Stimulated activated CD4-positive, alpha-beta T cell treated with anti-CD3 and anti-CD28 coated beads, Interleukin-1b, Interleukin-23, amount 100 ng/mL, for 4 hours (primary cell): ENCODE measurements at regions not wholly inside any gene's neighbourhood (a gene's known extent, or its start where the extent isn't known, plus 50 kb on each side); places are given as distances from the start of the nearest gene placed in this dataset.
"Not testable (repeated sequence)": the region's sequence is repeated elsewhere in the genome, so short reads cannot be mapped to it uniquely, and the experiment has no call there.

Experiments
- DNase-seq, 2 donors: peaks; one replicate each; pipeline ENCODE4 v3.0.0-alpha.2; 2020; ENCODE audit warnings: low read depth in 2 of 2

DNA sequence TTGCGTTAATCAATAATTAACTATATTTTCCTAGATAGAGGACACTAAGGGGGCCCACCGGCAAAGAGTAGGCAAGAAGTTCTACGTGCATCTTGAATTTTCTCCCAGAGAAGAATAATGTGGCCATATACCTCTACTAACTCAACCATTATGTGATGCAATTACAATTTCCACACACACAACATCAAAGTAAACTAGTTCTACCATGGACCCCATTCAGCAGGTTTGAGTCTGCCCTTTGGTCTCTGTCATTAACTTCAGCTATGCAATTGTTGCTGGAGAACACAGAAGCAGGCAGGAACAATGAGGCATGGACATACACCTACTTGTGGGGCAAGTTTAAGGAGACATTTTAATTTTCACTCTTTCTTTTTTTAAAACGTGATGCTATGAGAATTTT, 705.9 kb downstream of the PDCD6IP start:
- DNase-seq: no peak

GRCh38 chr3:34504775-34505174, 706.3 kb downstream of the PDCD6IP start:
- DNase-seq: no peak

GRCh38 chr3:34508732-34509131, 710.3 kb downstream of the PDCD6IP start:
- DNase-seq: no peak

DNA sequence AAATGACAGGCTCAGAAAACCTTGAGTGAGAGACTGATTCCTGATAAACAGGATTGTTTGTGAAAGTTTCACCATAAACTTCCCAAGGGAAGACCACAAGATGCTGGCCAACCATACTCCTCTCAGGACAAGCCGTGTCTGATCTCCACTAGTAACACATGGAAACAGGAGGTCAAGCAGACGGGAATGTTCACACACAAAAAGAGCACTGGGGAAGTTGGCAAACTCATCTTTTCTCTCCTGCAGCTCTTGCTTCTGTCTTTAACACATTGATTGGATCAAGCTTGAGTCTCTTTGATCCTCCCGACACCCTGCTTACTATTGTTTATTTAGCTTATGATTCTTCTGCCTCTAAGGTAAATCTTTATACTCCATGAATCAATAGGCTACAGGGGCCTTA, 713.5 kb downstream of the PDCD6IP start:
- DNase-seq: no peak

DNA sequence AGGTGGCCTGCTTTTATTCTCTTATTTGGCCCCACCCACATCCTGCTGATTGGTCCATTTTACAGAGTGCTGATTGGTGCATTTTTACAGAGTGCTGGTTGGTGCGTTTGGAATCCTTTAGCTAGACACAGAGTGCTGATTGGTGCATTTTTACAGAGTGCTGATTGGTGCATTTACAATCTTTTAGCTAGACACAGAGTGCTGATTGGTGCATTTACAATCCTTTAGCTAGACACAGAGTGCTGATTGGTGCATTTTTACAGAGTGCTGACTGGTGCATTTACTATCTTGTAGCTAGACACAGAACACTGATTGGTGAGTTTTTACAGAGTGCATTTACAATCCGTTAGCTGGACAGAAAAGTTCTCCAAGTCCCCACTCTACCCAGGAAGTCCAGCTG, 720.6 kb downstream of the PDCD6IP start:
- not testable (repeated sequence) for DNase-seq

GRCh38 chr3:34531156-34531555, 732.7 kb downstream of the PDCD6IP start:
- DNase-seq: no peak

DNA sequence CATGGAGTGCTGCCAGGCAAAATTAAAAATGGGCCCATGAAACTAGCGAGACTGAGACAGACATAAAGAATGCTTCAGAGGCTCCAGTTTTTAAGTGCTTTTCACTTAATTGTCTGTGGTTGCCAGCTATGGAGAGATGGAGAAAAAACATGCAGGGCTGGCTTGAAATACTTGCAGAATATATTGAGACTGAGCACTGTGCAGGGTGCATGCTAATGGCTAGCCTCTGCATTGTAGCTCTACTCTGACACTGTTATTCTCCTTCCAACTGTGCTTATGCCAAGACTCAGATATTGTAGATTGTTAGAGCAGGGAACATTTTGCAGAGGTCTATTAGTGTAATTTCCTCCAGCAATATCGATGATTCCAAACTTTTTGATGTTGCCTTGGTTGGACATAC, 735.0 kb downstream of the PDCD6IP start:
- no peak for DNase-seq

- no peak for DNase-seq
Observed at GRCh38 chr3:34534013-34534412, 735.6 kb downstream of the PDCD6IP start.

GRCh38 chr3:34544136-34544535, 745.7 kb downstream of the PDCD6IP start:
- no peak for DNase-seq

DNA sequence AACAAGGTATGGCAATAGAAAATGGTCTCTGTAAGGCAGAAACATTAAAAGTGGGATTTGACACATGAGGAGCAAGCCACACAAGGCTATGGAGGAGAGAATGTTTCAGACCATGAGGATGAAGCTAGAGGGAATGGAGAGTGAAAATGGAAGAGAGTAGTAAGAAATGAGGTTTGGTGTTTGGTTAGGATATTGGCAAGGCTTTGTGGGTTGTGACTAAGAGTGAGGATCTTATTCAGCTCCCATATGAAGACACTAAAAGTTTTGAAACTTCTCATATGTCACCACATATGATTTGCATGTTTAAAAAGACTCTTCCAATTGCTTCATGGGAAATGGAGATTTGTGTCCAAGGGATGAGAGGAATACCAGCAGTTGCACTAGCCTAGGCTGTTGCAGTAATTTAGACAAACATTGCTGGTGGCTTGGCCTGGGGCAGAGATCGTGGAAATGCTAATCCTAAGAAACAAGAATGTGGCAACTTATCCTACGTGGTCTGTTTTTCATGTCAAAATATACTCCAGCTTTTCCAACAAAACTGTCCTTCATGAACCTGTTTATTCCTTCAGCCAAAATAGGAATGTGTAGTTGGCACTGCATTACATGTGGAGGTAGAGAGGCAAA, 749.0 kb downstream of the PDCD6IP start:
- DNase-seq: no peak

GRCh38 chr3:34567266-34567665, 768.8 kb downstream of the PDCD6IP start:
- no peak for DNase-seq

DNA sequence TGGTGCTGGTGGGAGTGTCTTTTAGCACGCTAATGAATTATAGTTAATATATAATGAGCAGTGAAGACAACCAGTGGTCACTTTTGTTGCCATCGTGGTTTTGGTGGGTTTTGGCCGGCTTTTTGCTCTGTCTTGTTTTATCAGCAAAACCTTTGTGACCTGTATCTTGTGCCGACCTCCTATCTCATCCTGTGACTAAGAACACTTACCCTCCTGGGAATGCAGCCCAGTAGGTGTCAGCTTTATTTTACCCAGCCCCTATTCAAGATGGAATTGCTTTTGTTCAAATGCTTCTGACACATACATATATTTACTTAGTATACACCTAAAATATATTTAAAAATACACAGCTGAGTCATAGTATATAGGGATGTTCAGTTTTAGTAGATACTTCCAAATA, 770.3 kb downstream of the PDCD6IP start:
- DNase-seq: no peak

- DNase-seq: no peak
Observed at GRCh38 chr3:34569437-34569836, 771.0 kb downstream of the PDCD6IP start.

DNA sequence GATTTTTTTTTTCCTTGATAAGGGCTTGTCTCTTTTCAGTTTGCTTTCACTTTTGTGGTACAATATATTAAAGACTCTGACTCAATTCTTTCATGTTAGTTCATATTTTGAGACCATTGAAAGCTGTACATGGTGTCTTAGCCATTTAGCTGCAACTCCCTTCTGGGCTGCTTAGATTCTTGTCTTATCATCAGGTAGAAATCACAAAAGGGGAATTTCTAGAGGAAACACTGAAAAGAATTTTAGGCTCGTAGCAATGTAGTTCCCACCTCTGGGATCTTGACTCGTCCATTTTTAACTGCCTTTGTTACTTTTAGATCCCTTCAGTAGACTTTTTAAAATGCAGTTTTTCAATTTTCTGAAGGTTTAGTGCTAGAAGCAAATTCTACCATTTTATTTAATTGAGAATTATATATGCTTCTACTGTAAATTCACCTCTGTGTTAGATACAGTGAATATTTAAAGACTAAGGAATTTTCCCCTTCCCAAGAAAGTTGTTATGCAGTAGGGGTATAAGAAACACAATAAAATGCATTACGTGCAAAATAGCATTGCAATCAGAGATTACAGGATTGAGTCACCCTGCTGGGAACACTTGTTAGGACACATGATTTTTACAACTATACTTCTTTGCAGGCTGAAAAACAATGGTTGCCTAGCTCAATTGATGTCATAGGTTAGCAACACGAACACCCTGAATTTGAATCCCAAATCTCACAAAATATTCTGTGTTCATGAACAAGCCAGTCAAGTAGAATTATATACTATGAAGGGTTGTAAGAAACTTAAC, 772.7 kb downstream of the PDCD6IP start:
- no peak for DNase-seq

DNA sequence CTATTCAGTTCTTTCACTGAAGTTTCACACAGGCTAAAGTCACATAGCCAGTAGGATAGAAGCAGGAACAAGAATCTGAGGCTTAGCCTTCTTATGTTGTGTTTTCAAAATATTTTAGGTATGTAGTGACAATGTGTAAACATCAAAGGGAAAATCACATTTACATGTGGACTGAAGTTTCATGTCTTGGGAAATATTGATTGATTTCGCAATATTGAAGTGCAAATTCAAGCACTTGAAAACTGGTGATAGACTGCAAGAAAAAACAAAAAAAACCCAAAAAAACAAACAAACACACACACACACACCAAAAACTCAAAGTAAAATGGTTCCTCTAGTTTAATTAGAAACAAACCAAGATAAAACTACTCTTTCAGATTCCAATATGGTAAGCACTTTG, 773.3 kb downstream of the PDCD6IP start:
- DNase-seq: no peak

DNA sequence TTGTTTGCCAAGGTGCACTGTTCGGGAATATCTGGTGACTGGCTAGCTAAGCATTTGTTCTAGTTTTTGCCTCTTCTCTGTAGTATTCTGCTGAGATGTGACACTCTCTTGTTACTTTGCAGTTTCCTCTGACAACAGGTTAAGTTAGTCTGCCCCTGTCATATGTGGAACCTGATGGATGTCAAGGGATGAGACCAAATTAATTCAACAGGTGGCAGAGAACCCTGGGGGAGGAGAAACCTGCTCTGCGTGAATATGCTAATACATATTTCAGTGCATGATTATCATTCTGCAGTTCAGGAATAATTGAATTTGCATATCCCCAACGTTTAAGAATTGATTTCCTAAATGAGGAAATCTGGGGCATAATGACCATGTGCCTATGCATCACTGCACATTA, 777.3 kb downstream of the PDCD6IP start:
- no peak for DNase-seq

DNA sequence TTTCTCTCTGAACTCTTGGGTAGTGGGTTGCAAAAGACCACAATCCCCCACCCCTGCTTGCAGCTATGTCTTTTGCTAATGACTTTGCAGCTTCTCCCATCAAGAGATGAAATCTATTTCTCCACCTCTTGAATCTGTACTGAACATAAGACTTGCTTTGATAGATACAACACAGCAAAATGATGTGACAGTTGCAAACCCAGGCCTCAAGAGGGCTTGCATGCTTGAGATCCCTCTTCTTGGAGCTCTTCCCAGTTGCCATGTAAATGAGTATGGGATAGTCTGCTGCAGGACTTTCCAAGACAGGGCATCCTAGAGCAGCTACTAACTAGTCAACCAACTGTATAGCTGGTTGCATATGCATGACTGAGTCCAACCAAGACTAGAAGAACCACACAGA, 783.6 kb downstream of the PDCD6IP start:
- DNase-seq: no peak

DNA sequence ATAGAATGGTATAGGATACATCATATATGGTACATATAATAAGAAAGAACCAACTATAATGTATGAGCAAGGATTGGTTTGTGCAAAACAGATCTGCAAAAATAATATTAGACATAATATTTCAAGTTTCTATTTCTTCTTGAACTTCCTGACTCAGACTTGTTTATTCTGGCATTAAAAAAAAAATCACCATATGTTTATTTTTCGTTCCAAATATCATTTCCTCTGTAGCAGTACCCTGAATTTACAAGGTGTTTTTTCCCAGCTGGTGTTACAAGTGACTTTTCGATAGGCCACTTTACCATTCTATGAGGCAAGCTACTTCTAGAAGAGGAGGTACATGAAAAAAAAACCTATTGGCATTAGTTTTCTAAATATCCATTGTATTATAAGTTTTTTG, 785.0 kb downstream of the PDCD6IP start:
- DNase-seq: no peak

- no peak for DNase-seq
Observed at GRCh38 chr3:34584971-34585370, 786.5 kb downstream of the PDCD6IP start.

DNA sequence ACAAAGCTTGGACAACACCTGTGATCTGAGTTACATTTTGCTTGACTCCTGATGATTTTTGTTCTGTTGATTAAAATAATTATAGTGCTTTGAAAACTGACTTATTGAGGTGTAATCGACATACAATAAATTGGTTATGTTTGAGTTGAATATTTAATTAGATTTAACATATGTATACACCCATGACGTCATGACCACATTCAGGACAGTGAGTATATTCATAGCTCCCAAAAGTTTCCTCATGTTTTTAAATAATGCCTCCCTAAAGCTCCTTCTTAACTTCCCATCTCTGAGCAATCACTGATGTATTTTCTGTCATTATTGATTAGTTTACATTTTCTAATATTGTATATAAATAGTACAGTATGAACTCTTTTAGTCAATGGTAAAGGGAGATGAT, 801.2 kb downstream of the PDCD6IP start:
- DNase-seq: no peak

DNA sequence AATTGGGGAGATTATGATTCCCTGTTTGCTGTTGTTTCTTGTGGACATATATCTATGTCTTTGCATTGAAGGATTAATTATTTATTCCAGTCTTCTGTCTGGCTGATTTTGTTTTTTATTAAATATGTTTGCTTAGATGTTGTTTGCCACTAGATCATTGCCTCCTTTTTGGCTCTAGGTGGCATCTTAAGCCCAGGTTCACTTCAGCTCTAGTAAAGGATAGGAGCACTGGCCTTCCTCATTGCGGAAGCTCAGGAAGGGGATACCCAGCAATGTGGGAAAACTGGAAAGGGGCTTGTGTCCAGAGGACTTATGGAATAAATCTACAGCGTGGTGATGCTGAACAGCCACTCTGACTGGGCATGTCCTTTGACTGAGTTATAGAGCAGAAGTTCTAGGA, 821.6 kb downstream of the PDCD6IP start:
- DNase-seq: no peak

DNA sequence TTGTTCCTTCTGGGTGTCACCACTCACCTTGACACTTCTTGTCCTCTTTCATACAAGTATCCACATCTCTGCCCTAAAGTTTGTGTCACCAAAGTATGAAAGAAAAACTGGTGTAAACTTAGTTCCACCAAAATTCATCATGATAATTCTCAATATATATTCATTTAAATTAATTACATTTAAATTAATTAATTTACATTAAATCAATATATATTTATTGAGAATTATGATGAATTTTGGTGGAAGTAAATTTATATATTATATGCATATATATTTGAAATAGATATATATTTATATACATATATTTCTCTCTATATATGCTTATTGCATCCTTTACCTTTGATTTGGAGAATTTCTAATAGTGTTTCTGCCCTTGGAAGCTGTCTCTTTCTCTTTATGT, 828.3 kb downstream of the PDCD6IP start:
- no peak for DNase-seq

- DNase-seq: no peak
Observed at GRCh38 chr3:34634939-34635338, 836.5 kb downstream of the PDCD6IP start.
